ENCODE measurements at regions not wholly inside any gene's neighbourhood (a gene's known extent, or its start where the extent isn't known, plus 50 kb on each side); places are given as distances from the start of the nearest gene placed in this dataset.

DNA sequence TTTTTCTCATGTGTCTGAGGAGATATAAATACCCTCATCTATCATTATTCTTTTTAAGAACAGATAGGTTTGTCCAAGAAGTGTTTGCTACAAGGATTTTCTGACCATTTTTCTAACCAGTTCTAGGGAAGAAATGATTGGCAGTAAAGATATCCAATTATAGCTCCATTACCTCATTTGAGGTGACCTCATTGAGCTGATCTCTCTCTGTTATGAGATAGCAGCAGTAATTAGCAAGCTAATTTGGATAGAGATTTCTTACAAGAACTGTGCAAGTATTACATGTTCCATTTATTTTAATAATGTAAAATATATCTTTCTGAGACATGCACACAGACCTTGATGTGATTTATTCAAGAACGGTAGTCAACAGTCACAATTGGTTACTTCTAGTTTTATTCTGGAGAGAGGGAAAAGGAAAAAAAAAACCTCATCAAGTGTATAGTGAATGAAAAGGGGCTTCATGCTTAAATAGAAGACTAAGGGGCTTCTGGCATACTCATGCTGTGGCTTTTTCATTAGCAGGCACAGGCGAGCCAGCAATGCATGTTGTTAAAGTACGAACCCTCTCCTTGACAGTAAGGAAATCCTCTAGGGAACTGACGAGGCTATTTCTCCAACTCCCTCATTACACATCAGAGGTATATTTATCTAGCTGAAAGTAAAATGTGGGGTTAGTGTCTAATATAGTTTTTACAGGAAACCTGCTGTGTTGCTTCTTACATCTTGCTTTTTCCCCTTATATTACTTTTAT lies 127.3 kb downstream of the NUDT12 start:
- TF ChIP-seq, protein P1, sequence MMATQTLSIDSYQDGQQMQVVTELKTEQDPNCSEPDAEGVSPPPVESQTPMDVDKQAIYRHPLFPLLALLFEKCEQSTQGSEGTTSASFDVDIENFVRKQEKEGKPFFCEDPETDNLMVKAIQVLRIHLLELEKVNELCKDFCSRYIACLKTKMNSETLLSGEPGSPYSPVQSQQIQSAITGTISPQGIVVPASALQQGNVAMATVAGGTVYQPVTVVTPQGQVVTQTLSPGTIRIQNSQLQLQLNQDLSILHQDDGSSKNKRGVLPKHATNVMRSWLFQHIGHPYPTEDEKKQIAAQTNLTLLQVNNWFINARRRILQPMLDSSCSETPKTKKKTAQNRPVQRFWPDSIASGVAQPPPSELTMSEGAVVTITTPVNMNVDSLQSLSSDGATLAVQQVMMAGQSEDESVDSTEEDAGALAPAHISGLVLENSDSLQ (IDR thresholded peaks at IDR 0.05), result peak; percentile 93
- TF ChIP-seq LEF1 (IDR thresholded peaks at IDR 0.05; ENCODE audit: borderline replicate concordance), result no peak
- ChIA-PET POLR2A (interaction anchor here (2.0 kb wide), 1 partner anchor 177 kb away, joined by 6 read pairs; the partner anchor contains the start of gene MACIR), CTCF (interaction anchor here (1.6 kb wide), 1 partner anchor 203 kb away, joined by 3 read pairs; no protein-coding TSS in a partner anchor)

DNA sequence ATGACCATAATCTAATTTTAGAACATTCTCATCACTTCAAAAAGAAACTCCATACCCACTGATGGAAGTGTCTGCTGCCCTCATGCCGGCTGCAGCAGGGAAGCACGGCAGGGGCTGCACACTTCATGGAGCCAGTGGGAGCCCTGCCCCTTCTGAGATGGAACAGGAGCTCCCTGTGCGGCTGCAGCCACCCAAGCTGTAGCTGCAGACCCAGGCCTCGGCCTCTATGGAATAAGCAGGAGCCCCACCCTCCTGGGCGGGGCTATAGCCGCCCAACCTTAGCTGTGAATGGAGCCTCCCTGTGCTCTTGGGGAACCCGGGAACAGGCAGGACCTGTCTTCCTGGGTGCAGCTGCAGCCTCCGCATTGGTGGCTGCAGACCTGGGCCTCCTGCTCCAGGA lies 128.5 kb downstream of the NUDT12 start:
- ChIA-PET POLR2A (interaction anchor here (0.6 to 2.0 kb wide), 2 partner anchors 18 to 176 kb away, joined by 3 to 6 read pairs; partner anchors contain the start of gene MACIR), CTCF (interaction anchor here (1.6 kb wide), 1 partner anchor 201 kb away, joined by 3 read pairs; no protein-coding TSS in a partner anchor)
- peak; percentile 39 for DNase-seq (ENCODE audit: extremely low spot score)
- no peak for TF ChIP-seq SP1 (IDR thresholded peaks at IDR 0.05)
- no peak for TF ChIP-seq NFRKB (IDR thresholded peaks at IDR 0.05)
- no peak for TF ChIP-seq CTBP1 (IDR thresholded peaks at IDR 0.05; ENCODE audit: borderline replicate concordance)
- TF ChIP-seq LEF1 (IDR thresholded peaks at IDR 0.05; ENCODE audit: borderline replicate concordance), result no peak
- TF ChIP-seq FOXK2 (IDR thresholded peaks at IDR 0.05), result no peak
- no peak for TF ChIP-seq TARDBP (IDR thresholded peaks at IDR 0.05)
- TF ChIP-seq, protein P1 (IDR thresholded peaks at IDR 0.05), result no peak
- TF ChIP-seq HDGF (IDR thresholded peaks at IDR 0.05; ENCODE audit: borderline replicate concordance), result no peak
- no peak for TF ChIP-seq BHLHE40 (IDR thresholded peaks at IDR 0.05; ENCODE audit: borderline replicate concordance)
- TF ChIP-seq ELF4 (IDR thresholded peaks at IDR 0.05), result no peak
- TF ChIP-seq FOXM1 (IDR thresholded peaks at IDR 0.05; ENCODE audit: borderline replicate concordance), result no peak
- no peak for TF ChIP-seq FOXA1 (IDR thresholded peaks at IDR 0.05)
- TF ChIP-seq ZNF384 (IDR thresholded peaks at IDR 0.05), result no peak
- no peak for TF ChIP-seq SUZ12 (IDR thresholded peaks at IDR 0.05)
- TF ChIP-seq ARNT (IDR thresholded peaks at IDR 0.05), result no peak
- TF ChIP-seq L3MBTL2 (conservative IDR thresholded peaks at IDR 0.05), result no peak

More for the DNA sequence above, 127.3 kb downstream of the NUDT12 start:
- DNase-seq (ENCODE audit: extremely low spot score), result no peak

DNA sequence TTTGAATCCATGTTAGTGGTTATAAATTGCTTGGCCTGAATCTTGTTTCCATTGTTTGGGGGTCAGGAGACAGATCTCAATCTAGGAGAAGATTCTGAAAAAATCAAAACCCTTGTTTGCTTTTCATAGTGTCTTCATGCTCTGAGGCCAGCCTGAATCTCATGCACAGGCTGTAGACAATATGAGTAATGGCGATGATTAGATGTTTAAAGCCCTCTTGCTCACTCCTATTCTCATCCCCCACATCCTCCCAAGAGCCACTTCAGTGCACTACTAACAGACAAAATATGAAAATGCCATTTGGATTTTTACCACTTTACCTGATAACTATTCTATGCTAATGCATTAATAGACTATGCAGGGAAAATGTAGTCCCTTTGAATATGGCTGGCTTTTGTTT lies 129.4 kb downstream of the NUDT12 start:
- DNase-seq (ENCODE audit: extremely low spot score), result no peak
- TF ChIP-seq TARDBP (IDR thresholded peaks at IDR 0.05) (no peak), L3MBTL2 (conservative IDR thresholded peaks at IDR 0.05) (no peak), ZNF384 (IDR thresholded peaks at IDR 0.05) (no peak), SP1 (IDR thresholded peaks at IDR 0.05) (no peak), FOXA1 (IDR thresholded peaks at IDR 0.05) (no peak), HDGF (IDR thresholded peaks at IDR 0.05; ENCODE audit: borderline replicate concordance) (no peak), FOXK2 (IDR thresholded peaks at IDR 0.05) (no peak), BHLHE40 (IDR thresholded peaks at IDR 0.05; ENCODE audit: borderline replicate concordance) (no peak), ELF4 (IDR thresholded peaks at IDR 0.05) (no peak), LEF1 (IDR thresholded peaks at IDR 0.05; ENCODE audit: borderline replicate concordance) (no peak), ARNT (IDR thresholded peaks at IDR 0.05) (no peak), NFRKB (IDR thresholded peaks at IDR 0.05) (no peak), CTBP1 (IDR thresholded peaks at IDR 0.05; ENCODE audit: borderline replicate concordance) (no peak), FOXM1 (IDR thresholded peaks at IDR 0.05; ENCODE audit: borderline replicate concordance) (no peak), SUZ12 (IDR thresholded peaks at IDR 0.05) (no peak)
- TF ChIP-seq, protein P1 (IDR thresholded peaks at IDR 0.05), result no peak
- ChIA-PET POLR2A (no interaction called here), CTCF (interaction anchor here (0.6 kb wide), 1 partner anchor 21 kb away, joined by 3 read pairs; no protein-coding TSS in a partner anchor)

DNA sequence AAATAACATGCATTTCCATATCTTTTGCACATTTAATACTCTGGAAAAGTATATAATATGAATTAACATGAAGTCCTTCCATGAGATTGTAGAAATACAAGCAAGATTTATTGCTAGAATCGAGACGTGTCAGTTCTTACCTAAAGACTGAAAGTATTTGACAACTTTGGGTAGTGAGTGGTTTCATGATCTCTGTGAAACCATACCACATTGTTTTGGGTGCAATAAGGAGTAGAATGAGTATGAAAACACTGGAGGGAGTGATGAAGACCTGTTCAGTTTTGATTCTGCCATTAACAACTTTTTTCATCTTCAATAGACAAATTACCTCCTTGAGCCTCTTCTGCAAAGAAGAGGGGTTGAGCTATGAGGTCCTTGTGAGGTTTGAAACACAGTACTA lies 133.7 kb downstream of the NUDT12 start:
- TF ChIP-seq CTBP1 (IDR thresholded peaks at IDR 0.05; ENCODE audit: borderline replicate concordance) (no peak), ARNT (IDR thresholded peaks at IDR 0.05) (no peak), ELF4 (IDR thresholded peaks at IDR 0.05) (no peak), ZNF384 (IDR thresholded peaks at IDR 0.05) (no peak), FOXK2 (IDR thresholded peaks at IDR 0.05) (no peak), L3MBTL2 (conservative IDR thresholded peaks at IDR 0.05) (no peak), FOXM1 (IDR thresholded peaks at IDR 0.05; ENCODE audit: borderline replicate concordance) (no peak), FOXA1 (IDR thresholded peaks at IDR 0.05) (no peak), NFRKB (IDR thresholded peaks at IDR 0.05) (no peak), BHLHE40 (IDR thresholded peaks at IDR 0.05; ENCODE audit: borderline replicate concordance) (no peak), LEF1 (IDR thresholded peaks at IDR 0.05; ENCODE audit: borderline replicate concordance) (no peak), TARDBP (IDR thresholded peaks at IDR 0.05) (no peak), SP1 (IDR thresholded peaks at IDR 0.05) (no peak), HDGF (IDR thresholded peaks at IDR 0.05; ENCODE audit: borderline replicate concordance) (no peak), SUZ12 (IDR thresholded peaks at IDR 0.05) (no peak)
- TF ChIP-seq, protein P1 (IDR thresholded peaks at IDR 0.05), result no peak
- DNase-seq (ENCODE audit: extremely low spot score), result no peak
- CTCF ChIA-PET, result no interaction called here
- POLR2A ChIA-PET, result no interaction called here

DNA sequence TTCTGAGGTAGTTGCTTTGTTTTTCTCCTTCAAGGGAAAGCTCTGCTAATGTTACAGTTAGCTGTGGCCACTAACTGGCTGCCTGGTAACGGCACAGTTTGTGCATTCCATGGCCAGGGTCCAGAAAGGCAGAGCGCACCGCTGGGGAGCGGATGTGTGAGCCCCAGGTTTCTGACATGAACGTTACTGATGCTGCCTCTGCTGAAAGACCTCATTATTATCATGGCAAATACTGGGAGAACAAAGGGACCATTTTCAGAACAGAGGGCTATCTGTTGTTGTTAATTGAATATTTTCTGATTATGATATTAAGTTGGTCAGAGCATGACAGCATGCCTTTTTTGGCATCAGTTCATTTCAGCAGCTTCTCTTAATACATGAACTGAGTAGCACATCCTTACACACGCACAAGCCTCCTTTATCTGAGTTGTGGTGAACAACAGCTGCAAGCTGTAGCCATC lies 134.1 kb downstream of the NUDT12 start:
- CTCF ChIA-PET, result no interaction called here
- DNase-seq (ENCODE audit: extremely low spot score), result no peak
- TF ChIP-seq NFRKB (IDR thresholded peaks at IDR 0.05), result no peak
- TF ChIP-seq FOXM1 (IDR thresholded peaks at IDR 0.05; ENCODE audit: borderline replicate concordance), result no peak
- TF ChIP-seq FOXK2 (IDR thresholded peaks at IDR 0.05), result no peak
- no peak for TF ChIP-seq SP1 (IDR thresholded peaks at IDR 0.05)
- no peak for TF ChIP-seq FOXA1 (IDR thresholded peaks at IDR 0.05)
- TF ChIP-seq ARNT (IDR thresholded peaks at IDR 0.05), result no peak
- TF ChIP-seq ZNF384 (IDR thresholded peaks at IDR 0.05), result no peak
- TF ChIP-seq ELF4 (IDR thresholded peaks at IDR 0.05), result no peak
- POLR2A ChIA-PET, result no interaction called here
